B cell (primary cell): ENCODE measurements at regions not wholly inside any gene's neighbourhood (a gene's known extent, or its start where the extent isn't known, plus 50 kb on each side); places are given as distances from the start of the nearest gene placed in this dataset.

Experiments used
- ATAC-seq: fragments of 200-7000 bp; cut with Tn5 transposase; one replicate; pipeline ENCODE4 v1.10.0; 2021; ENCODE audit warnings: low read depth, mild to moderate bottlenecking, moderate number of reproducible peaks, moderate library complexity
- CTCF ChIA-PET: fragments of 350-600 bp; sonication (Branson Sonifier 250); formaldehyde crosslinking; loops from one replicate; lab custom pipeline; 2021; ENCODE audit warnings: antibody characterized with exemption, inconsistent platforms; lab: Charles Lee
- POLR2A ChIA-PET: fragments of 350-600 bp; sonication (Branson Sonifier 250); formaldehyde crosslinking; loops from one replicate; lab custom pipeline; 2021; ENCODE audit warnings: antibody characterized with exemption; lab: Charles Lee
- DNase-seq: peaks from one replicate; pipeline ENCODE4 v3.0.0; 2013
- H2AFZ ChIP-seq: 2 replicates; pipeline ENCODE4 v1.6.1; 2012; ENCODE audit warnings: mild to moderate bottlenecking, low read depth, low read length; ENCODE audit not compliant: insufficient read depth, poor library complexity, severe bottlenecking
- H3K27ac ChIP-seq, 2 donors: 1 replicate in 1 of 2; 2 replicates in 1 of 2; pipeline ENCODE4 v1.5.1; 2012 to 2013; ENCODE audit warnings: low read length in 2 of 2, mild to moderate bottlenecking in 2 of 2, moderate library complexity in 1 of 2
- H3K27me3 ChIP-seq, 4 experiments: fragments of 200-600 bp in 1 of 4; sonication (generic) in 1 of 4; replicated peaks in 1 of 4; 1 replicate in 2 of 4; 2 replicates in 2 of 4; pipeline versions ENCODE4 v1.6.1 to v1.7.0; 2013 to 2016; ENCODE audit warnings: low read length in 3 of 4, mild to moderate bottlenecking in 2 of 4, mixed read lengths in 1 of 4, moderate library complexity in 1 of 4; ENCODE audit not compliant: insufficient read depth in 4 of 4, control insufficient read depth in 3 of 4; ENCODE audit errors: control extremely low read depth in 1 of 4
- H3K36me3 ChIP-seq, 2 experiments: replicated peaks in 1 of 2; 1 replicate in 1 of 2; 2 replicates in 1 of 2; pipeline versions ENCODE4 v1.6.1 to v1.7.1; 2013; ENCODE audit warnings: low read length in 1 of 2; ENCODE audit not compliant: insufficient read depth in 2 of 2, control insufficient read depth in 1 of 2; ENCODE audit errors: control extremely low read depth in 1 of 2, extremely low read depth in 1 of 2
- H3K4me1 ChIP-seq, 2 donors: fragments of 200-600 bp in 1 of 2; sonication (generic) in 1 of 2; 1 replicate in 1 of 2; 2 replicates in 1 of 2; pipeline versions ENCODE4 v1.5.1 to v1.6.1; 2013 to 2017; ENCODE audit warnings: low read length in 2 of 2; ENCODE audit not compliant: control insufficient read depth in 2 of 2, insufficient read depth in 2 of 2
- H3K4me2 ChIP-seq: replicated peaks from 2 replicates; pipeline ENCODE3; 2012; ENCODE audit warnings: mild to moderate bottlenecking, low read depth, low read length; ENCODE audit not compliant: poor library complexity, severe bottlenecking
- H3K4me3 ChIP-seq, 5 experiments: fragments of 200-600 bp in 1 of 5; sonication (generic) in 1 of 5; 1 replicate in 3 of 5; 2 replicates in 2 of 5; pipeline versions ENCODE4 v1.5.1 to v1.7.0; 2011 to 2016; ENCODE audit warnings: low read length in 4 of 5, mild to moderate bottlenecking in 4 of 5, low read depth in 2 of 5, control low read depth in 1 of 5, moderate library complexity in 1 of 5; ENCODE audit not compliant: insufficient read depth in 1 of 5; ENCODE audit errors: control extremely low read depth in 1 of 5, extremely low read depth in 1 of 5
- H3K79me2 ChIP-seq: fragments of 200-600 bp; sonication (generic); one replicate; pipeline ENCODE4 v1.6.0; 2016; ENCODE audit warnings: low read length; ENCODE audit not compliant: control insufficient read depth, insufficient read depth
- H3K9ac ChIP-seq: fragments of 200-600 bp; sonication (generic); 2 replicates; pipeline ENCODE4 v1.6.1; 2017; ENCODE audit warnings: mild to moderate bottlenecking, low read length, moderate library complexity
- H3K9me3 ChIP-seq, 3 donors: one replicate each; pipeline versions ENCODE4 v1.6.1 to v1.7.1; 2013; ENCODE audit warnings: low read length in 2 of 3; ENCODE audit not compliant: control insufficient read depth in 2 of 3, insufficient read depth in 1 of 3; ENCODE audit errors: control extremely low read depth in 1 of 3
- H4K20me1 ChIP-seq: 2 replicates; pipeline ENCODE4 v1.6.0; 2012; ENCODE audit warnings: mild to moderate bottlenecking, low read length; ENCODE audit not compliant: insufficient read depth, control insufficient read depth, poor library complexity, severe bottlenecking
- H3K27ac Mint-ChIP-seq: one replicate; pipeline ENCODE4 v1.8.0; 2021; ENCODE audit warnings: mixed read lengths
- H3K27me3 Mint-ChIP-seq: one replicate; pipeline ENCODE4 v1.8.0; 2021; ENCODE audit warnings: mixed read lengths
- H3K4me1 Mint-ChIP-seq: one replicate; pipeline ENCODE4 v1.8.0; 2021; ENCODE audit warnings: mixed read lengths
- H3K4me3 Mint-ChIP-seq: one replicate; pipeline ENCODE4 v1.8.0; 2021; ENCODE audit warnings: mixed read lengths
- H3K9me3 Mint-ChIP-seq: one replicate; pipeline ENCODE4 v1.8.0; 2022; ENCODE audit warnings: mixed read lengths; ENCODE audit not compliant: insufficient read depth
- CTCF ChIP-seq: fragments of 200-600 bp; IDR thresholded peaks from one replicate; pipeline ENCODE4 v1.8.0; 2022; ENCODE audit warnings: antibody characterized with exemption, mild to moderate bottlenecking
- EZH2 ChIP-seq: IDR thresholded peaks from 2 replicates; pipeline ENCODE4 v1.6.1; 2012; ENCODE audit warnings: borderline replicate concordance, low read depth, mild to moderate bottlenecking, moderate library complexity, low read length; ENCODE audit not compliant: insufficient read depth, poor library complexity, severe bottlenecking
- WGBS: methylation state at CpG from one replicate; pipeline ENCODE4 v1.1.5; 2013; ENCODE audit warnings: missing lambda C conversion rate; ENCODE audit not compliant: insufficient coverage; 5-methylcytosine and 5-hydroxymethylcytosine counted together
- intact Hi-C: fragments of 100-400 bp; cut with micrococcal nuclease; formaldehyde crosslinking; loops from one replicate; pipeline ENCODE4 v1.10.0; 2022

GRCh38 chr15:39313467-39313866 is 267.4 kb upstream of the THBS1 start:
- CTCF ChIA-PET = no interaction called here
- Histone ChIP-seq H2AFZ (no peak overlapping the region), H3K9me3 (no peaks in the 10 kb centered on the region), H3K27me3 (no peaks in the 10 kb centered on the region), H3K36me3 (no peaks in the 10 kb centered on the region), H3K9ac (no peak overlapping the region), H3K4me2 (no peak overlapping the region), H3K27ac (no peak overlapping the region), H3K79me2 (no peaks in the 10 kb centered on the region), H3K4me1 (no peaks in the 10 kb centered on the region), H4K20me1 (no peaks in the 10 kb centered on the region), H3K4me3 (no peak overlapping the region)
- Mint-ChIP-seq H3K9me3 (no peaks in the 10 kb centered on the region), H3K4me3 (no peak overlapping the region), H3K27ac (no peak overlapping the region), H3K4me1 (no peaks in the 10 kb centered on the region), H3K27me3 (peaks cover 6% of the 10 kb centered on the region)
- DNase-seq = no peak
- WGBS = 88% methylated on average over 3 of the region's 3 CpGs
- intact Hi-C loops = no loop called here
- no peak for TF ChIP-seq CTCF
- TF ChIP-seq EZH2 = no peak
- ATAC-seq = no peak
- POLR2A ChIA-PET = no interaction called here

DNA sequence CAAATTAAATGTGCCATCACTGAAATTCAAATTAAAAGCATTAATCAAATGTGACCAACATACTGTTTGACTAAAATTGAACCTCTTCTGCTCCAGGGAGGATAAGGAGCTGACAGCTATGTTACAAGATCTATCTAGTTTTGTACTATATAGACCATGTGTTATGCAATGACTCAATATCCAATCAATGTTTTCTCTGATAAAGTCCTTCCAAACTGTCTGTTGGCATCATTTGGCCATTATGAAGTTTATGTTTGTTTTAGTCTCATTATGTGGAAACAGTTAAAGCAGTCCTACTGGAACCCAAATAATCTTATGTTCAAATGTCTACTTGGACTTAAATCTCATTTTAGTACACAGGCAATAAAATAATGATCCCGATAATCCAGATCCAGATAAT is 267.0 kb upstream of the THBS1 start:
- Histone ChIP-seq H2AFZ (no peak overlapping the region), H3K27me3 (no peaks in the 10 kb centered on the region), H3K4me3 (no peak overlapping the region), H3K4me1 (no peaks in the 10 kb centered on the region), H3K36me3 (no peaks in the 10 kb centered on the region), H4K20me1 (no peaks in the 10 kb centered on the region), H3K79me2 (no peaks in the 10 kb centered on the region), H3K27ac (no peak overlapping the region), H3K9me3 (no peaks in the 10 kb centered on the region), H3K4me2 (no peak overlapping the region), H3K9ac (no peak overlapping the region)
- intact Hi-C loops = no loop called here
- POLR2A ChIA-PET = no interaction called here
- CTCF ChIA-PET = no interaction called here
- no peak for ATAC-seq
- no peak for DNase-seq
- WGBS = no CpG with 5 or more reads among the region's 1 CpG
- H3K9me3 Mint-ChIP-seq = no peaks in the 10 kb centered on the region
- no peaks in the 10 kb centered on the region for H3K4me1 Mint-ChIP-seq
- TF ChIP-seq CTCF (no peak), EZH2 (no peak)
- H3K27ac Mint-ChIP-seq = no peak overlapping the region
- peaks cover 6% of the 10 kb centered on the region for H3K27me3 Mint-ChIP-seq
- H3K4me3 Mint-ChIP-seq = no peak overlapping the region
